NOMO-1 treated with DMSO at 0.1 percent for 48 hours (cell line): ENCODE measurements at regions not wholly inside any gene's neighbourhood (a gene's known extent, or its start where the extent isn't known, plus 50 kb on each side); places are given as distances from the start of the nearest gene placed in this dataset.
A peak's percentile ranks its signal among the peaks of the same experiment; 100 is the strongest.
"Not testable (repeated sequence)": the region's sequence is repeated elsewhere in the genome, so short reads cannot be mapped to it uniquely, and the experiment has no call there.

ENCODE experiments used
- DNase-seq: peaks from one replicate; lab custom pipeline; 2025; ENCODE audit not compliant: unreplicated experiment; lab: John Stamatoyannopoulos, UW

- DNase-seq, result peak; percentile 1
Measured at GRCh38 chr14:106153362-106153955, 627.1 kb downstream of the TMEM121 start.

- DNase-seq, result no peak
Measured at GRCh38 chr14:106163316-106163715, 636.9 kb downstream of the TMEM121 start.

GRCh38 chr14:106163812-106164211, 637.4 kb downstream of the TMEM121 start:
- DNase-seq, result not testable (repeated sequence)

- no peak for DNase-seq
Measured at GRCh38 chr14:106166232-106166631, 639.8 kb downstream of the TMEM121 start.

GRCh38 chr14:106166650-106167204, 640.3 kb downstream of the TMEM121 start:
- no peak for DNase-seq

GRCh38 chr14:106170163-106170658, 643.8 kb downstream of the TMEM121 start:
- not testable (repeated sequence) for DNase-seq

GRCh38 chr14:106174206-106174605, 647.8 kb downstream of the TMEM121 start:
- DNase-seq, result no peak

GRCh38 chr14:106177266-106178246, 651.2 kb downstream of the TMEM121 start:
- DNase-seq, result not testable (repeated sequence)

GRCh38 chr14:106179761-106180160, 653.4 kb downstream of the TMEM121 start:
- DNase-seq, result no peak

GRCh38 chr14:106184771-106185170, 658.4 kb downstream of the TMEM121 start:
- DNase-seq, result not testable (repeated sequence)

GRCh38 chr14:106185174-106185836, 658.9 kb downstream of the TMEM121 start:
- DNase-seq, result not testable (repeated sequence)

GRCh38 chr14:106185837-106186233, 659.5 kb downstream of the TMEM121 start:
- DNase-seq, result no peak

- DNase-seq, result no peak
Measured at GRCh38 chr14:106187216-106187615, 660.8 kb downstream of the TMEM121 start.

- DNase-seq, result not testable (repeated sequence)
Measured at GRCh38 chr14:106192701-106193100, 666.3 kb downstream of the TMEM121 start.

GRCh38 chr14:106196459-106196858, 670.1 kb downstream of the TMEM121 start:
- DNase-seq, result not testable (repeated sequence)

- DNase-seq, result not testable (repeated sequence)
Measured at GRCh38 chr14:106197264-106197663, 670.9 kb downstream of the TMEM121 start.

- DNase-seq, result no peak
Measured at GRCh38 chr14:106199097-106199496, 672.7 kb downstream of the TMEM121 start.

GRCh38 chr14:106200541-106201315, 674.3 kb downstream of the TMEM121 start:
- no peak for DNase-seq

- DNase-seq, result no peak
Measured at GRCh38 chr14:106201376-106201775, 675.0 kb downstream of the TMEM121 start.

- no peak for DNase-seq
Measured at GRCh38 chr14:106203438-106203837, 677.1 kb downstream of the TMEM121 start.
